ENCODE measurements at regions not wholly inside any gene's neighbourhood (a gene's known extent, or its start where the extent isn't known, plus 50 kb on each side); places are given as distances from the start of the nearest gene placed in this dataset.

DNA sequence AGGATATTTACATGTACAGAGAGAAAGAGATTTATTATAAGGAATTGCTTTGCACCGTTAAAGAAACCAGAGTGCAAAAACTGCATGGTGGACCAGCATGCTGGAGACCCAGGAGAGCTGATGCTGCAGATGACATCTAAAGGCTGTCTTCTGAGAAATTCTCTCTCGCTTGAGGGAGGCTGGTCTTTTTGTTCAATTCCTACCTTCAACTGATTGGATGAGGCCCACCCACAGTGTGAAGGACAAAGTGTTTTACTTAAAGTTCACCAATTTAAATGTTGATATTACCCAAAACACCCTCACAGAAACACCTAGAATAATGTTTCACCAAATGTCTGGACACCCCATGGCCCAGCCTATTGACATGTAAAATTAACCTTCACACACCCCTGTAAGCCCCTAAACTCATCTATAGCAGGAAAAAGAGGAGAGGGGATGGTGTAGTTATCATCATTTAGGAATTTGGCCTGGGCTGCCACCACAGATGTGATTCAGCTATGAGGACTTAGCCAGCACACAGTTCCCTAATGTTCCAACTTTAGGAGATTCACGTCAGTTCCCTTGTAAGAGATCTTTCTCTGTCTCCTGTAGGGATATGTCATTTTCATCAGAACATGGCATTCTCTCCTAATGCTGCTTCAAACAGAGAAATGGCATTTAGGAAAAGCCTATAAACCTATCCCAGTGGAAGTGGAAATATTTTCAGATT is 358.2 kb upstream of the TLE4 start:
- Mint-ChIP-seq H3K4me1 (ENCODE audit: low read depth) (no peaks in the 10 kb centered on the region), H3K36me3 (ENCODE audit: low read depth) (no peaks in the 10 kb centered on the region), H3K27ac (no peak overlapping the region), H3K27me3 (ENCODE audit: low read depth) (no peaks in the 10 kb centered on the region), H3K4me3 (no peak overlapping the region), H3K9me3 (no peaks in the 10 kb centered on the region)

DNA sequence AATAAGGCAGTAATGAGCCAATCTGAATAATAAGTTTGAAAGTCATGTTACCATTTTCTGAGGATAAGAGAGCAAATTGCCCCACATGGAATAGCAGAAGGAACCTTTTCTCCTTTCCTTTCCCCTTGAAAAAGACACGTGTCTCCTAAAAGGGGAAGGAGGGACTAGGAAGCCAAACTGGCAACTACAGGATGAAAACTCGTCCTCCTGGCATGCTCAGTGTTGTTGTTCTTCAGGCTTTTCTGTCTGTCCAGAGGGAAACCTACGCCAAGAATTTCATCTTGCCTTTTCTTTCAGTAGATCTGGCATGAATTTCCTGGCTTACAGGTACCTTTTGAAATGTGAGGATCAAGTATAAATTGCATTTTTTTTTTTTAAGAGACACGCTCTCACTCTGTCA is 355.9 kb upstream of the TLE4 start:
- Mint-ChIP-seq H3K9me3 (no peaks in the 10 kb centered on the region), H3K4me1 (ENCODE audit: low read depth) (no peaks in the 10 kb centered on the region), H3K4me3 (no peak overlapping the region), H3K27me3 (ENCODE audit: low read depth) (no peaks in the 10 kb centered on the region), H3K27ac (no peak overlapping the region), H3K36me3 (ENCODE audit: low read depth) (no peaks in the 10 kb centered on the region)

DNA sequence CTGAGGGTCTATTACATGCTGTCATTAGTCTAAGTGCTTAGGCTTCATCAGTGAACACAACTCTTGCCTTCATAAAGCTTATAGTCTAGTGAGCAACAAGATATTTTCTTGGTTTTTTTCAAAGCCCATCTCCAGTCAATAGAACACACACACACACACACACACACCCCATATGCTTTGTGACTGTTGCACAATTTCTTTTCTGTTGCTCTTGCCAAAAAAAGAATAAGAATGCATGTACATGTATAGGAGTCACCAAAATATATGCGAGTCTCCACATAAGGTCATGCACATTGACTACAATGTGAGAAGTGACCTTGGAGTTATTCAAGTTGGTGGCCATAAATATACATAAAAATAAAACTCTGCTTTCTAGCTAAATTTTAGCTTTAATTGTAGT is 351.5 kb upstream of the TLE4 start:
- Mint-ChIP-seq H3K36me3 (ENCODE audit: low read depth) (no peaks in the 10 kb centered on the region), H3K4me1 (ENCODE audit: low read depth) (no peaks in the 10 kb centered on the region), H3K4me3 (no peak overlapping the region), H3K9me3 (no peaks in the 10 kb centered on the region), H3K27me3 (ENCODE audit: low read depth) (no peaks in the 10 kb centered on the region), H3K27ac (no peak overlapping the region)

DNA sequence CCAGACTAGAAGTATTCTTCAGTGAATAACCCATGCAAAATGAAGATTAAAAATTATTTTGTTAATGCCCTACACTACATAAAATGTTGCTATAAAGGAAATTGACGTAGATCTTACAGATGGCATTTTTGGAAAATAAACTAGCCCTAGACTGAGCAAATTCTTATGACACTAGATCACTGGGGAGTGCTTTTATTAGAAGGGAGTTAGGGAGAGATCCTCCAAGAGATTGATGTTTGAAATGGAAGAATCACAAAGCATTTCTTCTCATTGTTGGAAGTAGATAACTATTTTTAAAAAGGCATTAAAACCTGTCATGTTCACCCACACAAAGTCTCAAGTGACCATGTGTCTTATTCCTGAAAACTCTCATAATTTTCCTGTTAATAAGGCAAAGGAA is 351.1 kb upstream of the TLE4 start:
- no peak overlapping the region for H3K27ac Mint-ChIP-seq
- H3K36me3 Mint-ChIP-seq (ENCODE audit: low read depth) = no peaks in the 10 kb centered on the region
- no peaks in the 10 kb centered on the region for H3K9me3 Mint-ChIP-seq
- H3K4me1 Mint-ChIP-seq (ENCODE audit: low read depth) = no peaks in the 10 kb centered on the region
- H3K27me3 Mint-ChIP-seq (ENCODE audit: low read depth) = no peaks in the 10 kb centered on the region
- no peak overlapping the region for H3K4me3 Mint-ChIP-seq

DNA sequence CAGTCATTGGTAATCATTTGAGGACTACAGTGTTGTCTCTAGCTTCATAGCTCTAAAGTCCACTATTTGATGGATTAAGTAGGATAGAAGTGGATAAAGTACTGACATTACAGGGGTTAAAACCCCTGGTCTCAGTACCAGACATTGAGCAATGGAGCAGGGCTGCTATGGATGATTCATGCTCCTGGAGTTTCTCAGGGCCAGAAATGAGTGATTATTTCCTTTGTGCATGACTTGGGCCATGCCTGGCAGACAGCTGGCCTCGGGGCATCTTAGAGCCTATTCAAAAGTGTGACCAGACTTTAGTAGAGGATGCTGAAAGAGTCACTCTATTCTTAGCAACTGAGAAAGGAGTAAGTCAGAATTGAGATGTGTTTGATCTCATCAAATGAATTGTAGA is 350.7 kb upstream of the TLE4 start:
- no peaks in the 10 kb centered on the region for H3K36me3 Mint-ChIP-seq (ENCODE audit: low read depth)
- H3K4me3 Mint-ChIP-seq = no peak overlapping the region
- no peak overlapping the region for H3K27ac Mint-ChIP-seq
- no peaks in the 10 kb centered on the region for H3K9me3 Mint-ChIP-seq
- no peaks in the 10 kb centered on the region for H3K27me3 Mint-ChIP-seq (ENCODE audit: low read depth)
- H3K4me1 Mint-ChIP-seq (ENCODE audit: low read depth) = no peaks in the 10 kb centered on the region

DNA sequence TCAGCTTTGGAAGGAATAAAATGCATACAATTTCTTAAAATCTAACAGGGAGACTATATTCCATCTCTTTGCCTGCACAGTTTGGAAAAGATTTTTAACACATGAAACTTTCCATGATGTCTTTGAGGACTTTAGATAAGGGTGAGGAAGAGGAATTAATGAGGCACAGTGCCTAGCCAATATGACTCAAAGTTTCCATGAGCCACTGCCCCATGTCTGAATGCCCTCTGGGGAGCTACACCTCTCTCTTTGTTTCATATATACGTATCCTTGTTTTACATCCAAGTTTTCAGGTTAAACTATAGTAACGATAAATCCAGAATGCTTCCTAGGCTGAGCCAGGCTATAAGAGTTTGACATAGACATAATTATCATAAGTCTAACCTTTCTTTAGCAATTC is 349.3 kb upstream of the TLE4 start:
- no peaks in the 10 kb centered on the region for H3K4me1 Mint-ChIP-seq (ENCODE audit: low read depth)
- H3K9me3 Mint-ChIP-seq = no peaks in the 10 kb centered on the region
- H3K36me3 Mint-ChIP-seq (ENCODE audit: low read depth) = no peaks in the 10 kb centered on the region
- no peak overlapping the region for H3K4me3 Mint-ChIP-seq
- no peak overlapping the region for H3K27ac Mint-ChIP-seq
- H3K27me3 Mint-ChIP-seq (ENCODE audit: low read depth) = no peaks in the 10 kb centered on the region

DNA sequence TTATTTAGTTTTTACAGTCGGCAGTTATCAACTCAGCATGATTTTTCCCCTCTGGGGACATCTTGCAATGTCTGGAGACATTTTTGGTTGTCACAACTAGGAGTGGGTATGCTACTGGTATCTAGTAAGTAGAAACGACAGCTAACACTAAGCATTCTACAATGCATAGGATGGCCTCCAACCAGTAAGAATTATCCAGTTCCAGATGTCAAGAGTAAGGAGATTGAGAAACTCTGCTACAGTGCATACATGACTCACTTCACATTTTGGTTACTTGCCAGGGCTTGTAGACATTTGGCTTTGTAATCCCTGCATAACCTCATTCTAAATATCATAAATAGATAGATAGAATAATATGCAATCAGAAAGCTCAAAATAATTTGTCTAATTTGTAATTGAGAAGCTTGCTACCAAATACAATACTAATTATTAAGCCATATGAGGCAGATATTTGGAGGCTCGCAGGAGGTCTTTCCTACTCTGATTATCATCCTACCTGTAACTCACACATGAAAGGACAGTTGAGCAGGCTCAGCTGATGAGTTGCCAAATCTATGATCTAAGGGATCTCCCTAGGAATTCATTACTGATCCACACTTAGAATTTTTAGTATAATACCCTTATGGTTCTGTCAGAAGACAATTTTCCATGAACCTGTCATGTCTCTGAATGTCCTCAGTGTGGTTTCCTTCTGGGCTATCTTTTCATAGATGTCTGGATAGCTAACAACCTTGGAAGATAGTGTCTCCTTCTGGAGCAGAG is 346.9 kb upstream of the TLE4 start:
- no peak overlapping the region for H3K27ac Mint-ChIP-seq
- H3K27me3 Mint-ChIP-seq (ENCODE audit: low read depth) = no peaks in the 10 kb centered on the region
- H3K36me3 Mint-ChIP-seq (ENCODE audit: low read depth) = no peaks in the 10 kb centered on the region
- H3K4me1 Mint-ChIP-seq (ENCODE audit: low read depth) = no peaks in the 10 kb centered on the region
- no peak overlapping the region for H3K4me3 Mint-ChIP-seq
- no peaks in the 10 kb centered on the region for H3K9me3 Mint-ChIP-seq

DNA sequence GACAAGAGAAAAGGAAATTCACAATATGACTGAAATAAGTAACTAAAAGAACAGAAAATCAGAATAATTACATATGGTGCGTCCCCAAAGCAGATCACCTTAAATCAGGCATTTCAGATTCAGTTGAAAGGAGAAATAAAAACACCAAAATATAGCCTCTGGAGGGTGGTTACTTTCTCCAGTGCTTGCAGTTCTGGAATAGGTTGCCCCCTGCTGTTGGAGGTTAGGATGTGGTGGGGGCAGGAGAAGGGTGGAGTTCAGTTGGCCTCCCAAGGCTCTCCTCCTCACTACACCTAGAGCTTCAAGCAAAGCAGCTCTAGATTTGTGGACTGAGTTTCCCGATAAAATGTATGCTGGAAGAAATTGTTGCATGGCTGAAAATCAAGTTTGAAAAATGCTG is 338.2 kb upstream of the TLE4 start:
- H3K36me3 Mint-ChIP-seq (ENCODE audit: low read depth) = no peaks in the 10 kb centered on the region
- H3K9me3 Mint-ChIP-seq = no peaks in the 10 kb centered on the region
- no peak overlapping the region for H3K27ac Mint-ChIP-seq
- H3K4me1 Mint-ChIP-seq (ENCODE audit: low read depth) = no peaks in the 10 kb centered on the region
- H3K27me3 Mint-ChIP-seq (ENCODE audit: low read depth) = no peaks in the 10 kb centered on the region
- no peak overlapping the region for H3K4me3 Mint-ChIP-seq

DNA sequence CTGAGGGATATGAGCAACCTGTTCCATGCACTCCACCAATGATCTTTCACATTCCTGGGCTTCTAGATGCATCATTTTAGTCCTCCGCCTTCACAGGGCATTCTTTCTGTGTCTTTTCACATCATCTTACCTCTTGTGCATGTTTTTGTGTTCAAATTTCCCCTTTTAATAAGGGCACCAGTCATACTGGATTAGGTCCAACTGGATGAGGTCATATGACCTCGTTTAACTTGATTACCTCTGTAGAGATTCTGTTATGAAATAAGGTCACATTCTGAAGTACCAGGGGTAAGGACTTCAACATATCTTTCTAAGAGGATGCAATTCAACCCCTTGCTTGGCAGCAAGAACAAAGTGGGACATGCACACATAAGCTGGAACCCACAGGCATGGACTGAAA is 335.3 kb upstream of the TLE4 start:
- Mint-ChIP-seq H3K4me1 (ENCODE audit: low read depth) (no peaks in the 10 kb centered on the region), H3K27me3 (ENCODE audit: low read depth) (no peaks in the 10 kb centered on the region), H3K9me3 (no peaks in the 10 kb centered on the region), H3K36me3 (ENCODE audit: low read depth) (no peaks in the 10 kb centered on the region), H3K27ac (no peak overlapping the region), H3K4me3 (no peak overlapping the region)

DNA sequence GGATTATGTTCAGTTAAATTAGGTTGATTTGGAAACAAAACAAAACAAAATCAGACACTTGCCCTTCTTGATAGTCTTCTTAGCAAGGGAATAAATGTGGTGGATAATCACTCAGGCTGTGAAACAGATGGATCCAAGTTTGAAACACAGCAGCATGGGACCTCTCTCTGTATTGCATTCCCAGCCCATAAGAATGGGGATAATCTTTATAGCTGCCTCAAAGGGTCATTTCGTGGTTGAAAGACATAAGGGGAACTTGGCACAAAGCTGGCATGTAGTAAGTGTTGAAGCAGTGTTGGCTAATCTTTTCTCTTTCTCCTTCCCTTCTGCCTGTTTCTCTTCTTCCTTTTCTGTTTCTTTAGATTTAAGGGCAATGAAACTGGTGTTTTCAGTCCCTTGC is 333.9 kb upstream of the TLE4 start:
- Mint-ChIP-seq H3K36me3 (ENCODE audit: low read depth) (no peaks in the 10 kb centered on the region), H3K4me3 (no peak overlapping the region), H3K4me1 (ENCODE audit: low read depth) (no peaks in the 10 kb centered on the region), H3K27ac (no peak overlapping the region), H3K27me3 (ENCODE audit: low read depth) (no peaks in the 10 kb centered on the region), H3K9me3 (no peaks in the 10 kb centered on the region)

DNA sequence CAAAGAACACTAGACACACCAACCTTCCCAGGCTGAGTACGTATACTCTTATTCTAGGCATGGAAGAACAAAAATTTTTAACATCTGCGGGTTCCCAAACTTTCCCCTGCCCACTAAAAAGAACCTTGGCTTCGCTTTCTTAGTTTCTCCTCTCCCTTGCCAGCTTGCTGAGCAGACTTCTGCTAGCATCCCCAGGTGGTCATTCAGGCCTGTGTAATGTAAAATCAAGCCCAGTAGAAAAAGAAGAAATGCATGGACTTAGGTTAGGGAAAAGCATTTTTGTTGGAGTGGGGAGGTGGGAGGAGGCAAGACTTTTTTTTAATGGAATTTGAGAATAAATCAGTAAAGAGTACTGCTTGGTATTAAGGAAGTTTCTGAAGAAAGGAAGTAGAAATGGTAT is 331.0 kb upstream of the TLE4 start:
- Mint-ChIP-seq H3K27me3 (ENCODE audit: low read depth) (no peaks in the 10 kb centered on the region), H3K4me1 (ENCODE audit: low read depth) (no peaks in the 10 kb centered on the region), H3K4me3 (no peak overlapping the region), H3K27ac (no peak overlapping the region), H3K36me3 (ENCODE audit: low read depth) (no peaks in the 10 kb centered on the region), H3K9me3 (no peaks in the 10 kb centered on the region)

DNA sequence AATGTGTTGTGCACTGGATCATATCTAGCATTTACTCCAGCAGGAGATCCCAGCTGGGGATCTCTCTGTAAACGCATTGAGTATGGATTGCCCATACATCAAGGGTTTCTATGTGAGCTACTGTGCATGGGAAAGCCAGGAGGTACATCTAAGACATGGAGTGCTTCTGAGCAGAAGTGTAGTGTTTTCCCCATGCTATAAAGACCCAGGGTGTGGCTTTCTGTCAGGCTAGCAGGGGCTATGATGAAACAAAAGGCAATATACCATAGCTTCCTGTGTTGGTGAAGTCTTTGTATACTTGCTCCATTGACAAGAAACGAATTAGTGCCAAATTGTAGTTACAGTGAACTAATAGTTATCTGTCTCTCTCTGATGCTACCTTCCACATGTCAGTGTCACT is 329.3 kb upstream of the TLE4 start:
- no peaks in the 10 kb centered on the region for H3K27me3 Mint-ChIP-seq (ENCODE audit: low read depth)
- no peak overlapping the region for H3K27ac Mint-ChIP-seq
- no peaks in the 10 kb centered on the region for H3K9me3 Mint-ChIP-seq
- no peaks in the 10 kb centered on the region for H3K4me1 Mint-ChIP-seq (ENCODE audit: low read depth)
- H3K36me3 Mint-ChIP-seq (ENCODE audit: low read depth) = no peaks in the 10 kb centered on the region
- H3K4me3 Mint-ChIP-seq = no peak overlapping the region

DNA sequence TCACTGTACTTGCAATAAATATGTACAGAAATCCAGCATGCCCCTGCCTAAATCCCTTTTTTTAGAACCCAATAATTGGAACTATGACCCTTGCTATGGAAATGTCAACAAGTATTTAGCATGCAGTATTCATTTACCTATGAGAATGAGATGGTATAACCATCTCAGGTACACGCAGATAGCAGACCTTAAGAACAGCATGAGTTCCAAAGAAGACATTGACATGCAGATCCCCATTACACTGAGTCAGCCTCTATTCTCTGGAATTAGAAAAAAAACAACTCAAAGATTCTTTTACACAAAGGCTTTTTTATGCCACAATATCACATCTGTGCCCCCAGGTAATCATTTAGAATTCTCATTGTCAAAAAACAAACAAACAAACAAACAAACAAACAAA is 325.6 kb upstream of the TLE4 start:
- Mint-ChIP-seq H3K27ac (no peak overlapping the region), H3K27me3 (ENCODE audit: low read depth) (no peaks in the 10 kb centered on the region), H3K9me3 (no peaks in the 10 kb centered on the region), H3K4me3 (no peak overlapping the region), H3K4me1 (ENCODE audit: low read depth) (no peaks in the 10 kb centered on the region), H3K36me3 (ENCODE audit: low read depth) (no peaks in the 10 kb centered on the region)

DNA sequence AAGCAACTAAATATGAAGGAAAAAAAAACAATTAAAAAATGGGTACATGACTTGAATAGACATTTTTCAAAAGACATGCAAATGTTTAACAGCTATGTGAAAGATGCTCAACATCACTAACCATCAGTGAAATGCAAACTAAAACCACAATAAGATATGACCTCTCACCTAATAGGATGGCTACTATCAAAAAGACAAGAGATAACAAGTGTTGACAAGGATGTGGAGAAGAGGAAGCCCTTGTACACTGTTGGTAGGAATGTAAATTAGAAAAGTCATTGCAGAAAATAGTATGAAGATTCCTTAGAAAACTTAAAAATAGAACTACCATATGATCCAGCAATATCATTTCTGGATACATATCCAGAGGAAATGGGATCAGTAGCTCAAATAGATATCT is 324.7 kb upstream of the TLE4 start:
- Mint-ChIP-seq H3K4me1 (ENCODE audit: low read depth) (no peaks in the 10 kb centered on the region), H3K4me3 (no peak overlapping the region), H3K27me3 (ENCODE audit: low read depth) (no peaks in the 10 kb centered on the region), H3K27ac (no peak overlapping the region), H3K36me3 (ENCODE audit: low read depth) (no peaks in the 10 kb centered on the region), H3K9me3 (no peaks in the 10 kb centered on the region)

DNA sequence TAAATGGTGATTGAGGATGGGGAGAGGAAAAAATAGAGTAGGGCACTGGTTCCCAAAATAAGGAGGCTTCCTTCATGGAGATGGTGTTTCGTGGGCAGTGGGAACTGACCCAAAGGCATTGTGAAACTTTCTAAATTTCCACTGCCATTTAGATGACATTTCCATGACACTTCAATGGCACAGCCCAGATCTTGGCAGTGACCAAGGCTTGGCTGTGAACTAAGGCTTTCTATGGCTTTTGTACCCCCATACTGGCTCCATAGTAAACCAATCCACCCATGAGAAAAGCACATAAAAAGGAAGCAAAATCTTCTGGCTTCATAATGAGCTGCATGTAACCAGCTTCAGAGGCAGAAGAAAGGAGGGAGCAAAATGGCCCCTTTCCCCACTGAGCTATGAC is 321.0 kb upstream of the TLE4 start:
- no peak overlapping the region for H3K27ac Mint-ChIP-seq
- H3K9me3 Mint-ChIP-seq = no peaks in the 10 kb centered on the region
- H3K4me1 Mint-ChIP-seq (ENCODE audit: low read depth) = no peaks in the 10 kb centered on the region
- H3K36me3 Mint-ChIP-seq (ENCODE audit: low read depth) = no peaks in the 10 kb centered on the region
- H3K27me3 Mint-ChIP-seq (ENCODE audit: low read depth) = no peaks in the 10 kb centered on the region
- no peak overlapping the region for H3K4me3 Mint-ChIP-seq

All from T-helper 1 cell treated with Interleukin-12 subunit alpha and Interleukin-12 subunit beta and Interleukin-4 antibody, amounts not matched to agents 30 μg/mL and 1 μg/mL, for 36 hours (primary cell).